ENCODE measurements at regions not wholly inside any gene's neighbourhood (a gene's known extent, or its start where the extent isn't known, plus 50 kb on each side); places are given as distances from the start of the nearest gene placed in this dataset.

DNA sequence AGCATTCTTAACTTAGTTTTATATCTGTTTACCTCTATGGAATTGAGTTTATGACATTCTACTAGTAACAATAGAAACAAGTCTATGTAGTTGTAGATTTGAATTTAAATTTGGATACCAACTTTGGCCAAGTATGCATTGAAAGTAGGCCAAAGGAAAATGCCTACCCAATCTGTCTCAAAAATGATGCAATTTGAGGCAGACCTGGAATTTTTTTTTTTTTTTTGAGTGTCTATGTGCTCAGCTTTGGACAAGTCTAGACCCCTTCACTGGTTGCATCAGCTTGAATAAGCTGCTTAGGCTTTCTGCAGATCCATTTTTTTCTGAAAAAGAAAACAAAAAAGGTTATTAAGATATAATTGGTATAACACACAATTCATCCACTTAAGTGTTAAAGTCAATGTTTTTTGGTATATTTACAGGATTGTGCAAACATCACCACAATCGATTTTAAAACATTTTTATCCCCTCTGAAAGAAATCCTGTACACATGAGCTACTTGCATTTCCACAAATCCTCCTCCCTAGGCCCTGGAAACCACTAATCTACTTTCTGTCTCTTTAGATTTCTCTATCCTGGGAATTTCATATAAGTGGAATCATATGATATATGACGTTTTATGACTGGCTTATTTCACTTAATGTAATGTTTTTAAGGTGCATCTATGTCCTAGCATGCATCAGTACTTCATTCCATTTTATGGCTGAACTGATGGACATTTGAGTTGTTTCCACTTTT, 185.1 kb upstream of the CCDC68 start:
- H3K27ac ChIP-seq = no peak overlapping the region
- ATAC-seq = no peak
- TF ChIP-seq, protein P1, sequence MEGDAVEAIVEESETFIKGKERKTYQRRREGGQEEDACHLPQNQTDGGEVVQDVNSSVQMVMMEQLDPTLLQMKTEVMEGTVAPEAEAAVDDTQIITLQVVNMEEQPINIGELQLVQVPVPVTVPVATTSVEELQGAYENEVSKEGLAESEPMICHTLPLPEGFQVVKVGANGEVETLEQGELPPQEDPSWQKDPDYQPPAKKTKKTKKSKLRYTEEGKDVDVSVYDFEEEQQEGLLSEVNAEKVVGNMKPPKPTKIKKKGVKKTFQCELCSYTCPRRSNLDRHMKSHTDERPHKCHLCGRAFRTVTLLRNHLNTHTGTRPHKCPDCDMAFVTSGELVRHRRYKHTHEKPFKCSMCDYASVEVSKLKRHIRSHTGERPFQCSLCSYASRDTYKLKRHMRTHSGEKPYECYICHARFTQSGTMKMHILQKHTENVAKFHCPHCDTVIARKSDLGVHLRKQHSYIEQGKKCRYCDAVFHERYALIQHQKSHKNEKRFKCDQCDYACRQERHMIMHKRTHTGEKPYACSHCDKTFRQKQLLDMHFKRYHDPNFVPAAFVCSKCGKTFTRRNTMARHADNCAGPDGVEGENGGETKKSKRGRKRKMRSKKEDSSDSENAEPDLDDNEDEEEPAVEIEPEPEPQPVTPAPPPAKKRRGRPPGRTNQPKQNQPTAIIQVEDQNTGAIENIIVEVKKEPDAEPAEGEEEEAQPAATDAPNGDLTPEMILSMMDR (IDR thresholded peaks at IDR 0.05) = no peak
- no peak for TF ChIP-seq POLR2A (IDR thresholded peaks at IDR 0.05)
- H3K4me3 ChIP-seq = no peak overlapping the region
- intact Hi-C loops (cut with DNase I) = no loop called here
- no peaks in the 10 kb centered on the region for H3K9me3 ChIP-seq
- no peak for DNase-seq
- no peaks in the 10 kb centered on the region for H3K4me1 ChIP-seq
- no peaks in the 10 kb centered on the region for H3K27me3 ChIP-seq
- H3K36me3 ChIP-seq = no peaks in the 10 kb centered on the region
- WGBS (ENCODE audit: insufficient coverage, low coverage, low lambda C conversion rate, missing lambda C conversion rate) = 22% methylated on average over 2 of the region's 2 CpGs

DNA sequence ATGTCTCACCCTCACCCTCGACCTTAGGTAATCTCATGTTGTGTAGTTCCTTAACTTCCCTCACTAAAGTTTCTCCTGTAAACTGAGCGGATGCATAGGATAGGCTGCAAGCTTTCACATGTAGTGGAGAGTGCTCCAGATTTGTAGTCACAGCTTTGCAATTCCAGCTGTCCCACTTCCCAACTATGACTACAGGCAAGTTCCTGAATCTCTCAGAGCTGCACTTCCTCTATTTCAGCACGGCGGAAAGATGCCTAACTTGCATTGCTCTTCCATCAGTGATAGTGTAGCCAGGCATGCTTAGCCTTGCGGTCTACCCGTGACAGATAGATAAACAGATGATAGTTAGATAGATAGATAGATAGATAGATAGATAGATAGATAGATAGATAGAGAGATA, 183.1 kb upstream of the CCDC68 start:
- DNase-seq (no peak), ATAC-seq (no peak)
- Histone ChIP-seq H3K27me3 (no peaks in the 10 kb centered on the region), H3K4me3 (no peak overlapping the region), H3K9me3 (no peaks in the 10 kb centered on the region), H3K4me1 (no peaks in the 10 kb centered on the region), H3K27ac (no peak overlapping the region), H3K36me3 (no peaks in the 10 kb centered on the region)
- no peak for TF ChIP-seq POLR2A (IDR thresholded peaks at IDR 0.05)
- TF ChIP-seq, protein P1 (IDR thresholded peaks at IDR 0.05) = no peak
- intact Hi-C loops (cut with DNase I) = no loop called here
- WGBS (ENCODE audit: insufficient coverage, low coverage, low lambda C conversion rate, missing lambda C conversion rate) = 60% methylated on average over 6 of the region's 6 CpGs

DNA sequence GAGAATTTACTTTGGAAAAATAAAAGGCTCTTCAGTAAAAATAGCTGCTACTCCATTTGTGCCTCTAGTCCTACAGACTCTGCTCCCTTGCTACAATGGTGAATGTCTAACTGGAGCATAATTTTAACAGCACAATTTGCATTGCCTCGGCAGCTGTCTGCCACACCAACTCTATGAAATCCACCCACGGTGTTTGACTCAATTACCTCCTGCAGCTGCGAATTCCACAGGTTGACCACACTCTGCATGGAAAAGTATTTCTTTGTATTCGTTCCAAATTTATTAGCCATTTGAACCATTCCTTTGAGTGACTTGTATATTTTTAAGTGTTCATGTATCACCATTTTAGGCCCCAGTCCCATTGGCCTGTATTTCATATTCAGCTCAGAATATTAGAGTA, 182.1 kb upstream of the CCDC68 start:
- DNase-seq (no peak), ATAC-seq (no peak)
- intact Hi-C loops (cut with DNase I) = no loop called here
- 54% methylated on average over 4 of the region's 4 CpGs for WGBS (ENCODE audit: insufficient coverage, low coverage, low lambda C conversion rate, missing lambda C conversion rate)
- Histone ChIP-seq H3K4me3 (no peak overlapping the region), H3K4me1 (no peaks in the 10 kb centered on the region), H3K27me3 (no peaks in the 10 kb centered on the region), H3K27ac (no peak overlapping the region), H3K36me3 (no peaks in the 10 kb centered on the region), H3K9me3 (no peaks in the 10 kb centered on the region)
- no peak for TF ChIP-seq POLR2A (IDR thresholded peaks at IDR 0.05)
- TF ChIP-seq, protein P1 (IDR thresholded peaks at IDR 0.05) = no peak

DNA sequence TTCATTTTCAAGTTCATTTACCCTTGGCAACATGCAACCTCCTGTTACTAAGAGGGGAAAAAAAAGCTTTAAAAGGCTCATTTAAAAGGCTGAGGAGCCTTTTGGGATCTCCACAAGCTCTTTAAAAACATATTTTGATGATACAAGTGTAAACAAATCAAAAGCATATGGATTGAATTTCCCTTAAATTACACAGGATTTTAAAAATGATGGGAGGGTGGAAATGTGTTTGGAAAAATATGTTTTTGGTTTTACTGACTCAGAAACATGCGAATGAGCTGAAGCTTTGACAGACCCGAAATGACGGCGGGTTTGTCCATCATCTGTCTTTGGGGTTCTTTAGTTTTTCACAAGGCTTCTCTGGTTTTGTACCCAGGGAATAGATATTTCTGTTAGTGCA, 180.6 kb upstream of the CCDC68 start:
- no peaks in the 10 kb centered on the region for H3K27me3 ChIP-seq
- intact Hi-C loops (cut with DNase I) = no loop called here
- ATAC-seq (no peak), DNase-seq (no peak)
- H3K27ac ChIP-seq = no peak overlapping the region
- TF ChIP-seq, protein P1 (IDR thresholded peaks at IDR 0.05) = no peak
- TF ChIP-seq POLR2A (IDR thresholded peaks at IDR 0.05) = no peak
- WGBS (ENCODE audit: insufficient coverage, low coverage, low lambda C conversion rate, missing lambda C conversion rate) = 82% methylated on average over 4 of the region's 4 CpGs
- no peak overlapping the region for H3K4me3 ChIP-seq
- H3K4me1 ChIP-seq = no peaks in the 10 kb centered on the region
- no peaks in the 10 kb centered on the region for H3K36me3 ChIP-seq
- H3K9me3 ChIP-seq = no peaks in the 10 kb centered on the region

DNA sequence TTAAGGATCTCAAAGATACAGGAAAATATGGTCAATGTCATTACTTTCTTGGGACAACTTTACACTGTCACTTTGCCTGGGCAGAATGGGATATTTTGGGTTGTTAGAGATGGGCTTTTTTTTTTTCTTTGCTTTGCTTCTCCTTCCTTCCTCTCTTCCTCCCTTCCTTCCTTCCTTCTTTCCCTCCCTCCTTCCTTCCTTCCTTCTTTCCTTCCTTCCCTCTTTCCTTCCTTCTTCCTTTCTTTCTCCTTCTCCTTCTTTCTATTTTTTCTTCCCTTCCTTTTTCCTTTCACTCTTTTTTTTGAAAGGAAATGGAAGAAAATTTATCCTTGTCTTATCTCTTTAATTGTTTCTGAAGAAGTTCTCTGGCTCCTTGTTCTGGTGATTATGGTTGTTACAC, 180.0 kb upstream of the CCDC68 start:
- no peaks in the 10 kb centered on the region for H3K4me1 ChIP-seq
- H3K4me3 ChIP-seq = no peak overlapping the region
- no peaks in the 10 kb centered on the region for H3K9me3 ChIP-seq
- TF ChIP-seq, protein P1 (IDR thresholded peaks at IDR 0.05) = no peak
- TF ChIP-seq POLR2A (IDR thresholded peaks at IDR 0.05) = no peak
- ATAC-seq = no peak
- DNase-seq = no peak
- H3K36me3 ChIP-seq = no peaks in the 10 kb centered on the region
- intact Hi-C loops (cut with DNase I) = no loop called here
- H3K27ac ChIP-seq = no peak overlapping the region
- H3K27me3 ChIP-seq = no peaks in the 10 kb centered on the region

Data from right lobe of liver (tissue), 6 donors.